HepG2 (cell line): ENCODE measurements at regions not wholly inside any gene's neighbourhood (a gene's known extent, or its start where the extent isn't known, plus 50 kb on each side); places are given as distances from the start of the nearest gene placed in this dataset.

ENCODE experiments used
- KLF11 ChIP-seq: IDR thresholded peaks from 2 replicates; pipeline ENCODE4 v1.6.1; 2016; ENCODE audit warnings: missing compliant biosample characterization
- NFE2L1 ChIP-seq: sonication (generic); formaldehyde crosslinking; IDR thresholded peaks from 2 replicates; pipeline ENCODE4 v1.4.0; 2020; ENCODE audit warnings: missing genetic modification reagents, mild to moderate bottlenecking, borderline replicate concordance
- POLR2A ChIP-seq, 2 experiments: IDR thresholded peaks; 2 replicates each; pipeline ENCODE4 v1.6.1; 2011; ENCODE audit warnings: low read depth in 2 of 2, low read length in 2 of 2, mild to moderate bottlenecking in 1 of 2, moderate library complexity in 1 of 2; ENCODE audit not compliant: insufficient read depth in 1 of 2
- POLR2AphosphoS5 ChIP-seq: IDR thresholded peaks from 2 replicates; pipeline ENCODE4 v1.6.1; 2012; ENCODE audit warnings: low read depth, low read length
- PTBP1 ChIP-seq: fragments of 200-400 bp; formaldehyde crosslinking; IDR thresholded peaks from 2 replicates; pipeline ENCODE4 v1.6.1; 2018; ENCODE audit warnings: low read length, low read depth; ENCODE audit not compliant: poor library complexity, severe bottlenecking
- SOX13 ChIP-seq, 3 experiments: fragments of 450-650 bp in 1 of 3; sonication (generic) in 1 of 3; formaldehyde crosslinking in 1 of 3; IDR thresholded peaks in 2 of 3; conservative IDR thresholded peaks in 1 of 3; 2 replicates each; pipeline versions ENCODE4 v1.5.0 to v1.6.1; 2016 to 2020; ENCODE audit warnings: antibody characterized with exemption in 1 of 3, mild to moderate bottlenecking in 1 of 3, missing compliant biosample characterization in 1 of 3, missing genetic modification reagents in 1 of 3, moderate library complexity in 1 of 3
- YY1 ChIP-seq: IDR thresholded peaks from 2 replicates; pipeline ENCODE4 v1.6.1; 2011; ENCODE audit warnings: low read length, low read depth, moderate library complexity, mild to moderate bottlenecking; ENCODE audit not compliant: insufficient read depth, insufficient replicate concordance
- ZFY ChIP-seq: sonication (generic); formaldehyde crosslinking; IDR thresholded peaks from 2 replicates; pipeline ENCODE4 v1.4.0; 2020; ENCODE audit warnings: missing genetic modification reagents
- ZNF282 ChIP-seq: fragments of 450-650 bp; IDR thresholded peaks from 2 replicates; pipeline ENCODE4 v1.6.1; 2018; ENCODE audit not compliant: partially characterized antibody
- ZNF44 ChIP-seq: sonication (generic); formaldehyde crosslinking; IDR thresholded peaks from 2 replicates; pipeline ENCODE4 v1.5.1; 2020; ENCODE audit warnings: mild to moderate bottlenecking, missing genetic modification reagents
- TF ChIP-seq, protein P1 (sequence below): sonication (generic); formaldehyde crosslinking; IDR thresholded peaks from 2 replicates; pipeline ENCODE4 v1.5.0; 2020; ENCODE audit warnings: missing genetic modification reagents
- TF ChIP-seq, protein P2 (sequence below): IDR thresholded peaks from 2 replicates; pipeline ENCODE4 v1.6.1; 2018; ENCODE audit warnings: missing genetic modification reagents, mild to moderate bottlenecking, missing compliant biosample characterization
- TF ChIP-seq, protein P3 (sequence below): sonication (generic); formaldehyde crosslinking; IDR thresholded peaks from 2 replicates; pipeline ENCODE4 v1.5.0; 2020; ENCODE audit warnings: mild to moderate bottlenecking, missing genetic modification reagents, moderate library complexity
- TF ChIP-seq, protein P4 (sequence below), 2 experiments: sonication (generic) in 1 of 2; formaldehyde crosslinking in 1 of 2; IDR thresholded peaks; 2 replicates each; pipeline versions ENCODE4 v1.4.0 to v1.6.1; 2018 to 2020; ENCODE audit warnings: missing genetic modification reagents in 2 of 2, borderline replicate concordance in 1 of 2, low read depth in 1 of 2, mild to moderate bottlenecking in 1 of 2, missing biosample characterization in 1 of 2

DNA sequence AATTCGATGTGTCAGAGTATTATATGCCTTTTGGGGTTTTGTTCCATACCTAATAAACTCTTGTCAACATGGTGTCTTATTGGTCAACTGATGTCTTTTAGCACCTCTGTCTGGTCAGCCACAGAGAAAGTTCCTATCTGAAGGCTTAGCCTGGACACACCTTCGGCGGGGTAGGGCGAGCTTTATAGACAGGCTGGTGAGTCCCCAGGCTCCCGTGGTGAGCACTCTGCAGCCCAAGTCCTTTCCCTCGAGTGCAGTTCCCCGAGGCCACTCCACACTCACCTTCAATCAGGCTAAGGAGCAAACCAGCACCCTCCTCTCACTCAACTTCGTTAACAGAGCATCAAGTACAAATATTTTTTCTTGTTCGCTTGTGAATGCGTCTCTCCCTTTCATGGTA lies 133.9 kb downstream of the ATG4C start:
- TF ChIP-seq POLR2AphosphoS5 (no peak), ZNF44 (CRISPR knock-in tag) (no peak), PTBP1 (no peak), SOX13 (IDR thresholded peaks at IDR 0.05) (no peak), SOX13 (CRISPR knock-in tag; conservative IDR thresholded peaks at IDR 0.05 in 1 of 2, IDR thresholded peaks at IDR 0.05 in 1 of 2) (no peak), NFE2L1 (no peak), YY1 (no peak), KLF11 (CRISPR knock-in tag) (no peak), POLR2A (IDR thresholded peaks at IDR 0.05; ENCODE audit: insufficient read depth in 1 of 2, low read depth in 2 of 2, low read length in 2 of 2) (no peak), ZNF282 (no peak), ZFY (CRISPR knock-in tag) (no peak)
- TF ChIP-seq, protein P1, sequence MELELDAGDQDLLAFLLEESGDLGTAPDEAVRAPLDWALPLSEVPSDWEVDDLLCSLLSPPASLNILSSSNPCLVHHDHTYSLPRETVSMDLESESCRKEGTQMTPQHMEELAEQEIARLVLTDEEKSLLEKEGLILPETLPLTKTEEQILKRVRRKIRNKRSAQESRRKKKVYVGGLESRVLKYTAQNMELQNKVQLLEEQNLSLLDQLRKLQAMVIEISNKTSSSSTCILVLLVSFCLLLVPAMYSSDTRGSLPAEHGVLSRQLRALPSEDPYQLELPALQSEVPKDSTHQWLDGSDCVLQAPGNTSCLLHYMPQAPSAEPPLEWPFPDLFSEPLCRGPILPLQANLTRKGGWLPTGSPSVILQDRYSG, result no peak
- TF ChIP-seq, protein P2, sequence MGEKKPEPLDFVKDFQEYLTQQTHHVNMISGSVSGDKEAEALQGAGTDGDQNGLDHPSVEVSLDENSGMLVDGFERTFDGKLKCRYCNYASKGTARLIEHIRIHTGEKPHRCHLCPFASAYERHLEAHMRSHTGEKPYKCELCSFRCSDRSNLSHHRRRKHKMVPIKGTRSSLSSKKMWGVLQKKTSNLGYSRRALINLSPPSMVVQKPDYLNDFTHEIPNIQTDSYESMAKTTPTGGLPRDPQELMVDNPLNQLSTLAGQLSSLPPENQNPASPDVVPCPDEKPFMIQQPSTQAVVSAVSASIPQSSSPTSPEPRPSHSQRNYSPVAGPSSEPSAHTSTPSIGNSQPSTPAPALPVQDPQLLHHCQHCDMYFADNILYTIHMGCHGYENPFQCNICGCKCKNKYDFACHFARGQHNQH (CRISPR knock-in tag), result no peak
- TF ChIP-seq, protein P3, sequence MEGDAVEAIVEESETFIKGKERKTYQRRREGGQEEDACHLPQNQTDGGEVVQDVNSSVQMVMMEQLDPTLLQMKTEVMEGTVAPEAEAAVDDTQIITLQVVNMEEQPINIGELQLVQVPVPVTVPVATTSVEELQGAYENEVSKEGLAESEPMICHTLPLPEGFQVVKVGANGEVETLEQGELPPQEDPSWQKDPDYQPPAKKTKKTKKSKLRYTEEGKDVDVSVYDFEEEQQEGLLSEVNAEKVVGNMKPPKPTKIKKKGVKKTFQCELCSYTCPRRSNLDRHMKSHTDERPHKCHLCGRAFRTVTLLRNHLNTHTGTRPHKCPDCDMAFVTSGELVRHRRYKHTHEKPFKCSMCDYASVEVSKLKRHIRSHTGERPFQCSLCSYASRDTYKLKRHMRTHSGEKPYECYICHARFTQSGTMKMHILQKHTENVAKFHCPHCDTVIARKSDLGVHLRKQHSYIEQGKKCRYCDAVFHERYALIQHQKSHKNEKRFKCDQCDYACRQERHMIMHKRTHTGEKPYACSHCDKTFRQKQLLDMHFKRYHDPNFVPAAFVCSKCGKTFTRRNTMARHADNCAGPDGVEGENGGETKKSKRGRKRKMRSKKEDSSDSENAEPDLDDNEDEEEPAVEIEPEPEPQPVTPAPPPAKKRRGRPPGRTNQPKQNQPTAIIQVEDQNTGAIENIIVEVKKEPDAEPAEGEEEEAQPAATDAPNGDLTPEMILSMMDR, result no peak
- TF ChIP-seq, protein P4, sequence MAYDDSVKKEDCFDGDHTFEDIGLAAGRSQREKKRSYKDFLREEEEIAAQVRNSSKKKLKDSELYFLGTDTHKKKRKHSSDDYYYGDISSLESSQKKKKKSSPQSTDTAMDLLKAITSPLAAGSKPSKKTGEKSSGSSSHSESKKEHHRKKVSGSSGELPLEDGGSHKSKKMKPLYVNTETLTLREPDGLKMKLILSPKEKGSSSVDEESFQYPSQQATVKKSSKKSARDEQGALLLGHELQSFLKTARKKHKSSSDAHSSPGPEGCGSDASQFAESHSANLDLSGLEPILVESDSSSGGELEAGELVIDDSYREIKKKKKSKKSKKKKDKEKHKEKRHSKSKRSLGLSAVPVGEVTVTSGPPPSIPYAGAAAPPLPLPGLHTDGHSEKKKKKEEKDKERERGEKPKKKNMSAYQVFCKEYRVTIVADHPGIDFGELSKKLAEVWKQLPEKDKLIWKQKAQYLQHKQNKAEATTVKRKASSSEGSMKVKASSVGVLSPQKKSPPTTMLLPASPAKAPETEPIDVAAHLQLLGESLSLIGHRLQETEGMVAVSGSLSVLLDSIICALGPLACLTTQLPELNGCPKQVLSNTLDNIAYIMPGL (CRISPR knock-in tag; IDR thresholded peaks at IDR 0.05; ENCODE audit: borderline replicate concordance in 1 of 2, low read depth in 1 of 2), result no peak
